GM18870 (cell line): ENCODE measurements at regions not wholly inside any gene's neighbourhood (a gene's known extent, or its start where the extent isn't known, plus 50 kb on each side); places are given as distances from the start of the nearest gene placed in this dataset.

Source experiments
- ATAC-seq: cut with Tn5 transposase; IDR thresholded peaks from one replicate; pipeline ENCODE4 v1.9.1; 2021; ENCODE audit warnings: moderate library complexity; ENCODE audit not compliant: unreplicated experiment

GRCh38 chr3:98969295-98969694, 67.8 kb upstream of the DCBLD2 start:
- ATAC-seq = no peak

DNA sequence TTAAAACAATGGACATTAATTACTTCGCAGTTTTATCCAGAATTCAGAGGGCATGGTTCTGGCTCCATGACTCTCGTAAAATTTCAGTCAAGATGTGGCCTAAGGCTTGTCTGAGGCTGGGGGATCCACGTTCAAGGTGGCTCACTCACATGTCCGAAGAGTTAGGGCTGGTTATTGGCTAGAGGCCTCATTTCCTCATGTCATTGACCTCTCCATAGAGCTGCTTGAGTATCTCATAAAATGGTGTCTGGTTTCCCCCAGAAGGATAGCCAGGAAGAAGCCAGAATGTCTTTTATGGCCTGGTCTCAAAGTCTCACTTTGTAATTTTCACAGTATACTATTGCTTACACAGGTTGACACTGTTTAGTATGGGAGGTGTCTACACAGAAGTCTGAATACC, 67.3 kb upstream of the DCBLD2 start:
- ATAC-seq = no peak

DNA sequence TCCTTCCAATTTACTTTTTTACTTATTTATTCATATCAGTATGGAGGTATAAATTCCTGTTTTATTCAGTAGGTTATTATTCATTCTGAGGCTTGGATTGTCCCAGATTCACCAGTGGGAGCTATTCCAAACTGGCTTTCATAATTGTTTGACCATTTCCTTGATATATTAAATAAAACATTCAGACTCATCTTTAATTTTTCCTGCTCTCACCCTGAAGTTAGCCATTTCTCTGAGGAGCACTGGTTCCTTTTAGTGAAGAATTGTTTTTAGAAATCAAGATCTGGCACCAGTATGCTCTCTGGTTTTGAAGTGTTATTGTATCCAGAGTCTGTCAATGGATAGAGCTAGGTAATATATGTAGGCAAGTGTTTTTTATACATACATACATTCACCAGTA, 66.9 kb upstream of the DCBLD2 start:
- no peak for ATAC-seq

GRCh38 chr3:98967758-98968157, 66.3 kb upstream of the DCBLD2 start:
- ATAC-seq = no peak

DNA sequence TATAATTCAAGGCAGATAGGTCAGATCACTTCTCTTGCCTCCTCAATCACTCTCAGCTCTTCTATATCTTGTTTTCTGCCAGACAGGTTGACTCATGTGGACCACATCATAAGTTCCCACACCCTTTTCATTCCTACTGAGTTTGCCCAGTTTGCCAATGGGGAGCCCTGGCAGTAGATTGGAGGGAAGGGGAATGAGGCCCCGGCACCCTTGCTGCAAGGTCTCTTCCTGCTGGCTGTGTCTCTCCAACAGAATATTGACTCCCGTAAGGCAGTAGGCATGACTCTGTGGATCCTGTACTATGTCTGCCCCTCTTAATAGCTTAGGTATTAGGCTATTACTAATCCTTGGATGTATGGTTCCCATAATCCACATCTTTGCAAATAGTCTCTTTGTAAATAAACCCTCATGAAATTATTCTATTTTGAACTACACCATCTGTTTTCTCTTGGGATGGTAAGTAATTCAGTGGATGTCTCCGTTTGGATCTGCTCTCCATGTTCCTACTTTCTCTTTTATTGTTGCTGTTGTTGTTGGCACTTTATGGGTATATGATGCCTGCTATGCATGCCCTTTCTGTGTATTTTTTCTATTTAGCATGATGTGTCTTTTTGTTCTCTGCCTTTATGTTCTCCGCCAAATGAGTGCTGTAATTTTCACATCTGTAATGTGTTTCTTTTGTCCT, 65.5 kb upstream of the DCBLD2 start:
- no peak for ATAC-seq

GRCh38 chr3:98966434-98966833, 64.9 kb upstream of the DCBLD2 start:
- ATAC-seq = no peak

- ATAC-seq = no peak
These were observed 63.3 kb upstream of the DCBLD2 start for GRCh38 chr3:98964784-98965183.

GRCh38 chr3:98963546-98963945, 62.1 kb upstream of the DCBLD2 start:
- no peak for ATAC-seq

DNA sequence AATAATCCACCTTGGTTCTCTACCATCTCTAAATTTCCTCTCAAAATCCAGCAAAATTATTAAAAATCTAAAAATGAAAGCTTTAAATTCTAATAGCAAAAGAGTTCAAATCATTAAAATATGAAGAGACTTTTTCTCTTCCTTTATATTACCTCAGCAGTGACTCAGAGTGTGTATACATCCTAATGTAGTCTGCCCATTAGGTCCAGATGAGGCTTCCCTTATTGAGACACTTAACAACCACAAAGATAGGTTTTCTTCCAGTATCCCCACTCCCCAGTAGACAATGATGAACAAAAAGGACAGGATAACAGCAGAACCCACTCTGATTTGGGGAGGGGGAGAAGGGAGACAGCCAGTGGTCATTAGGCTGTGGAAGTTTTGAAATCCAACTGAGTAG, 61.5 kb upstream of the DCBLD2 start:
- ATAC-seq = no peak

- peak; percentile 52 for ATAC-seq
These were observed 60.9 kb upstream of the DCBLD2 start for GRCh38 chr3:98962189-98962930.

- no peak for ATAC-seq
These were observed 60.0 kb upstream of the DCBLD2 start for GRCh38 chr3:98961161-98962155.

- ATAC-seq = no peak
These were observed 56.2 kb upstream of the DCBLD2 start for GRCh38 chr3:98957681-98958080.

DNA sequence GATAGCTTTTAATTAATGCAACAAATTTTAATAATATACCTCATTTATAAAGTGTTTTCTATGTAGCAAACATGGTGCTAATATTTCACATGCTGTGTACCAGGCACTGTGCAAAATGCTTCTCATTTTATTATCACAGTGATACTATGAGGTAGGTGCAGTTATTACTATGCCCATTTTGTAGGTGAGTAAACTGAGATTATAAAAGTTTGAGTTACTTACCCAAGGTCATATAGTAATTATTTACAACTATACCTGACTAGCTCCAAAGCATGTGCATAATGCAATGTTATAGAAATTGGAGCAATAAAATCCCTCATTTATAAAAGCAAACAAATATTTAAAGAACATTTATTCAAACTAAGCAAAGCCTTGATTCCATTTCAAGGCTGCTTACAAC, 54.5 kb upstream of the DCBLD2 start:
- no peak for ATAC-seq

- no peak for ATAC-seq
These were observed 53.5 kb upstream of the DCBLD2 start for GRCh38 chr3:98954791-98955604.

- no peak for ATAC-seq
These were observed 52.7 kb upstream of the DCBLD2 start for GRCh38 chr3:98954242-98954641.

DNA sequence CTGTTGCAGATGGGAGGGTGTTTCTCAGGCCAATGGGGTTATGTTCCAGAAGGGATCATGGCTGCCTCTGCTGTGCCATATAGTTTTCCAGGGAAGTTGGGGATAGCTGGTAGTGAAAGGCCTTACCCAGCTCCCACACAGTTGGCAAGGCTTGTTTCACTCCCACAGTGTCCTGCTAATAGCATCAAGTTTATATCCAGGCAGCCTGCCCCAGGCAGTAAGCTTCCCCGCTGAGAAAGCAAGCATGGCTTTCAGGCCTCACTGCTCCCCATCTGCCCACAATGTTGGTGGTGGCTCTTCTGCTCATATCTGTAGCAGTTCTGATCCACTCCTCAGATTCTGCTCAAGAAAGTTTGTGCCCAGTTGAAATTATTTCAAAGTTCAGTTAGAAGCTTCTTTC, 50.9 kb upstream of the DCBLD2 start:
- ATAC-seq = no peak
